Epithelial cell of esophagus (primary cell): ENCODE measurements at regions not wholly inside any gene's neighbourhood (a gene's known extent, or its start where the extent isn't known, plus 50 kb on each side); places are given as distances from the start of the nearest gene placed in this dataset.
"Not testable (repeated sequence)": the region's sequence is repeated elsewhere in the genome, so short reads cannot be mapped to it uniquely, and the experiment has no call there.

Experiments used
- DNase-seq: peaks from one replicate; pipeline ENCODE4 v3.0.0; 2010; ENCODE audit warnings: low read depth
- H3K4me3 ChIP-seq: 2 replicates; pipeline ENCODE4 v1.5.1; 2011; ENCODE audit warnings: mild to moderate bottlenecking, low read length, control low read depth
- TF ChIP-seq, protein P1 (sequence below): IDR thresholded peaks from 2 replicates; pipeline ENCODE4 v1.5.1; 2011; ENCODE audit warnings: low read depth, mild to moderate bottlenecking, low read length, control low read depth, inconsistent platforms; ENCODE audit not compliant: insufficient read depth; ENCODE audit errors: missing control alignments

DNA sequence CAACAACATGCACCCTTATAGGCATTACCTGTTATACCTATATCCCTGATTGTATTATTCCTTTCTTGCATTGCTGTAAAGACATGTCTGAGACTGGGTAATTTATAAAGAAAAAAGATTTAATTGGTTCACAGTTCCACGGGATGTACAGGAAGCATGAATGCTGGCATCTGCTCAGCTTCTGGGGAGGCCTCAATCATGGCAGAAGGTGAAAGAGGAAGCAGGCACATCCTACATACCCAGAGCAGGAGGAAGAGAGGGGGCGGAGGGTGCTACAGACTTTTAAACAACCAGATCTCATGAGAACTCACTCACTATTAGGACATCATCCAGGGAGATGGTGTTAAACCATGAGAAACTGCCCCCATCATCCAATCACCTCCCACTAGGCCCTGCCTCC lies 191.7 kb upstream of the SPHKAP start:
- no peak for DNase-seq
- TF ChIP-seq, protein P1, sequence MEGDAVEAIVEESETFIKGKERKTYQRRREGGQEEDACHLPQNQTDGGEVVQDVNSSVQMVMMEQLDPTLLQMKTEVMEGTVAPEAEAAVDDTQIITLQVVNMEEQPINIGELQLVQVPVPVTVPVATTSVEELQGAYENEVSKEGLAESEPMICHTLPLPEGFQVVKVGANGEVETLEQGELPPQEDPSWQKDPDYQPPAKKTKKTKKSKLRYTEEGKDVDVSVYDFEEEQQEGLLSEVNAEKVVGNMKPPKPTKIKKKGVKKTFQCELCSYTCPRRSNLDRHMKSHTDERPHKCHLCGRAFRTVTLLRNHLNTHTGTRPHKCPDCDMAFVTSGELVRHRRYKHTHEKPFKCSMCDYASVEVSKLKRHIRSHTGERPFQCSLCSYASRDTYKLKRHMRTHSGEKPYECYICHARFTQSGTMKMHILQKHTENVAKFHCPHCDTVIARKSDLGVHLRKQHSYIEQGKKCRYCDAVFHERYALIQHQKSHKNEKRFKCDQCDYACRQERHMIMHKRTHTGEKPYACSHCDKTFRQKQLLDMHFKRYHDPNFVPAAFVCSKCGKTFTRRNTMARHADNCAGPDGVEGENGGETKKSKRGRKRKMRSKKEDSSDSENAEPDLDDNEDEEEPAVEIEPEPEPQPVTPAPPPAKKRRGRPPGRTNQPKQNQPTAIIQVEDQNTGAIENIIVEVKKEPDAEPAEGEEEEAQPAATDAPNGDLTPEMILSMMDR = no peak

GRCh38 chr2:228372212-228372611 lies 190.7 kb upstream of the SPHKAP start:
- no peak overlapping the region for H3K4me3 ChIP-seq
- DNase-seq = peak; percentile 25
- TF ChIP-seq, protein P1 = no peak

More for the DNA sequence above, 191.7 kb upstream of the SPHKAP start:
- H3K4me3 ChIP-seq = no peak overlapping the region

- TF ChIP-seq, protein P1 = no peak
- no peak for DNase-seq
- no peak overlapping the region for H3K4me3 ChIP-seq
These were observed 188.0 kb upstream of the SPHKAP start for GRCh38 chr2:228369400-228370031.

- TF ChIP-seq, protein P1 = no peak
- H3K4me3 ChIP-seq = no peak overlapping the region
- DNase-seq = no peak
These were observed 185.9 kb upstream of the SPHKAP start for GRCh38 chr2:228367356-228367755.

DNA sequence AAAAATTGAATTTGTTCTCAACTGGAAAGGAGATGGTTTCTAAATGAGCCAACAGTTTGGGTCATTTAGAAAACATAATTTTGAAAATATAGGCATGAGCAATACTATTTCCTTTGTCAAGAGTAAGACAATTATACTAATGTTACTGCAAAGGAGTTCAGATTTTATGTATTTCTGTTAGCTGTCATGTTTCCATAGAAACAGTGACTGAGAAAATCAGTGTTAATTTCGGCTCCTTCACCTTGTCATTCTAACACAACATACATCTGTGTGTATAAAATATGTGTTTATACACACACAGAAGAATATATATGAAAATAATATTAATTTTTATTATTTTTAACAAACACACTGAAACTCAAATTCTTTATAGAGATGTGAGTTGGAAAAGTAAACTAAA lies 178.0 kb upstream of the SPHKAP start:
- no peak for DNase-seq
- TF ChIP-seq, protein P1 = no peak
- no peak overlapping the region for H3K4me3 ChIP-seq

DNA sequence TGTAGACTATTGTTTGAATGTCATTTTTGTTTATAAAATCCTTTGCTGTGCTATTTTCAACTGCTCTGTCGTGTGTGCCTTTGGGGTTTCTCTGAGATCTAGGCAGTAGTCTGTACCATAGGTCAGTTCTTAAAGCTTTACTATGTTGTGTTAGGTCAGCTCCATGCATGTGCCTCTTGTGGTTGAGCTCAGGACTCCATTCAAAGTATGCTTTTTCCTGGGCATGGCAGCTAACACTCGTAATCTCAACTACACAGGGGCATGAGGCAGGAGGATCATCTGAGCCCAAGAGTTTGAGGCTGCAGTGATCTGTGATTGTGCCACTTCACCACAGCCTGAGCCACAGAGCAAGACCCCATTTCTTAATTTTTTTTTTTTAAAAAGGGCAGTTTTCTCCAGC lies 174.4 kb upstream of the SPHKAP start:
- no peak for DNase-seq
- TF ChIP-seq, protein P1 = no peak
- H3K4me3 ChIP-seq = no peak overlapping the region

GRCh38 chr2:228352980-228353379 lies 171.5 kb upstream of the SPHKAP start:
- H3K4me3 ChIP-seq = not testable (repeated sequence)

More at GRCh38 chr2:228352980-228353379, 171.5 kb upstream of the SPHKAP start:
- DNase-seq = not testable (repeated sequence)
